GM12874 (cell line): ENCODE measurements at regions not wholly inside any gene's neighbourhood (a gene's known extent, or its start where the extent isn't known, plus 50 kb on each side); places are given as distances from the start of the nearest gene placed in this dataset.

Source experiments
- CTCF ChIP-seq: IDR thresholded peaks from 2 replicates; pipeline ENCODE4 v1.5.1; 2011; ENCODE audit warnings: low read depth, mild to moderate bottlenecking, control low read depth, low read length, moderate library complexity; ENCODE audit not compliant: insufficient read depth

DNA sequence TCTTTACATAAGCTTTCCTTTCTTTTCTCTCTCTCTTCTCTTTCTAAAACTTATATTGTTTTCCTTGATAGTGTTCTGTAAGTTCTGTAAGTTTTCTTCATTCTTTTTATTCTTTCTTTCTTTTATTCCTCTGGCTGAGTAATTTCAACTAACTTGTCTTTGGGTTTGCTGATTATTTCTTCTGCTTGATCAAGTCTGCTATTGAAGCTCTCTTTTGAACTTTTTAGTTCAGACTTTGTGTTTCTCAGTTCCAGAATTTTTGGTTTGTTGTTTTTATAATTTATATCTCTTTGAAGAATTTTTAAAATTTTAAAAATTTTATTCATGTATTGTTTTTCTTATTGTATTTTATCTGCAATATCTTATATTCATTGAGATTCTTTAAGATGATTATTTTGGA lies 795.8 kb upstream of the SALL3 start:
- no peak for TF ChIP-seq CTCF

- no peak for TF ChIP-seq CTCF
These were observed 788.3 kb upstream of the SALL3 start for GRCh38 chr18:78191276-78191675.

- TF ChIP-seq CTCF = no peak
These were observed 787.6 kb upstream of the SALL3 start for GRCh38 chr18:78192054-78192453.

- no peak for TF ChIP-seq CTCF
These were observed 783.3 kb upstream of the SALL3 start for GRCh38 chr18:78196280-78196679.

DNA sequence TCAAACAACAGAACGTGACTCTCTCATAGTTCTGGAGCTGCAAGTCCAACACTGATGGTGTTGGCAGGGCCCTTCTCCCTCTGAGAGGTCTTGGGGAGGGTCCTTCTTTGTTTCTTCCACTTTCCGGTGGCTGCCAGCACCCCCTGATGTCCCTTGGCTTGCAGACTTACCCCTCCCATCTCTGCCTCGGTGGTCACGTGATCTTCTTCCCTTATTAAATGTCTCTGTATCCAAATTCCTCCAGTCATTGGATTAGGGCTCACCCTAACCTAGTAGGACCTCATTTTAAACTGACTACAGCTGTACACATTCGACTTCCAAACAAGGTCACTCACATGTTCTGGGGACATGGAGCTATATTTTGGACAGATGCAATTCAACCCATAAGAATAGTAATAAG lies 780.6 kb upstream of the SALL3 start:
- no peak for TF ChIP-seq CTCF

- TF ChIP-seq CTCF = no peak
These were observed 780.0 kb upstream of the SALL3 start for GRCh38 chr18:78199611-78200010.

GRCh38 chr18:78207942-78208341 lies 771.7 kb upstream of the SALL3 start:
- no peak for TF ChIP-seq CTCF

DNA sequence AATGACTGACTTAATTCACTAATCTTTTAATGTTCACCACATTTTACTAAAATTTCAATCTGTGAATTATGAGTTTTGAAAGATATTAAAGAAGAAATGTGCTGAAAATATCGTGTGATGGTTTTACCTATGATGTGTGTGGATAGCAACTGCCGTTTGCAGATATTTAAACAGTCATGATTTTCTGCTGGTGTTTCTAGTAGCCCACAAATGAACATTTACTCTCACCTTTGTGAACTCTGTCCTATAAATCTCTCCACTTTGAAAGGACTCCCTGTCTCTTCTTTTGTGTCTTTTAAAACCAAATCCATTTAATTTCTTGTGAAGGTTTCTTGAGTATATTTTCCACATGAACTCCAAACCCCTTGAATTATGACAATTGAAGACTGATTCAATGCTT lies 771.2 kb upstream of the SALL3 start:
- TF ChIP-seq CTCF = no peak
